A673 (cell line): ENCODE measurements at regions not wholly inside any gene's neighbourhood (a gene's known extent, or its start where the extent isn't known, plus 50 kb on each side); places are given as distances from the start of the nearest gene placed in this dataset.

Experiments
- BruUV-seq: library from RNA; stranded (reverse); fragments of 400-500 nt; replicated peaks from 2 replicates; lab custom pipeline; 2021; lab: Mats Ljungman, UMichigan
- CTCF ChIA-PET: fragments of 300-600 bp; sonication (Branson Sonifier 250); formaldehyde crosslinking; loops from one replicate; lab custom pipeline; 2022; ENCODE audit warnings: antibody characterized with exemption; lab: Charles Lee
- POLR2A ChIA-PET: fragments of 300-600 bp; sonication (Branson Sonifier 250); formaldehyde crosslinking; loops from one replicate; lab custom pipeline; 2022; ENCODE audit warnings: antibody characterized with exemption; ENCODE audit not compliant: low non-redundant PET; lab: Charles Lee
- DNase-seq: peaks from one replicate; pipeline ENCODE4 v3.0.0-alpha.2; 2015; ENCODE audit warnings: low spot score
- H3K27ac ChIP-seq: fragments of 200-600 bp; sonication (generic); 2 replicates; pipeline ENCODE4 v1.5.1; 2016; ENCODE audit warnings: mixed run types, low read depth, mild to moderate bottlenecking, mixed read lengths, antibody characterized with exemption, low read length; ENCODE audit not compliant: poor library complexity, severe bottlenecking
- H3K27me3 ChIP-seq: fragments of 200-600 bp; sonication (generic); replicated peaks from 2 replicates; pipeline ENCODE4 v1.6.1; 2017; ENCODE audit warnings: mixed run types, low read depth, mild to moderate bottlenecking, mixed read lengths, antibody characterized with exemption, low read length; ENCODE audit not compliant: insufficient read depth, poor library complexity
- H3K36me3 ChIP-seq: fragments of 200-600 bp; sonication (generic); 2 replicates; pipeline ENCODE4 v1.6.1; 2016; ENCODE audit warnings: mixed run types, mild to moderate bottlenecking, mixed read lengths, antibody characterized with exemption, low read length; ENCODE audit not compliant: insufficient read depth, poor library complexity, severe bottlenecking
- H3K4me1 ChIP-seq: fragments of 200-600 bp; sonication (generic); 2 replicates; pipeline ENCODE4 v1.6.1; 2017; ENCODE audit warnings: mixed run types, mild to moderate bottlenecking, mixed read lengths, antibody characterized with exemption, low read length; ENCODE audit not compliant: insufficient read depth, poor library complexity, severe bottlenecking
- H3K4me3 ChIP-seq: fragments of 200-600 bp; sonication (generic); 2 replicates; pipeline ENCODE4 v1.5.1; 2016; ENCODE audit warnings: low read depth, mixed run types, mild to moderate bottlenecking, mixed read lengths, low read length; ENCODE audit not compliant: poor library complexity, severe bottlenecking
- H3K9me3 ChIP-seq: fragments of 200-600 bp; sonication (generic); 2 replicates; pipeline ENCODE4 v1.6.1; 2016; ENCODE audit warnings: mixed run types, low read depth, mild to moderate bottlenecking, mixed read lengths, antibody characterized with exemption, low read length; ENCODE audit not compliant: poor library complexity, severe bottlenecking
- CTCF ChIP-seq: fragments of 300-800, 200-600 bp; sonication (generic); conservative IDR thresholded peaks from 2 replicates; pipeline ENCODE4 v1.5.1; 2017; ENCODE audit warnings: low read depth, mild to moderate bottlenecking, antibody characterized with exemption, low read length, moderate library complexity, mixed read lengths
- EZH2 ChIP-seq: fragments of 200-600 bp; sonication (generic); IDR thresholded peaks from 2 replicates; pipeline ENCODE4 v1.6.1; 2017; ENCODE audit warnings: borderline replicate concordance, low read depth, mild to moderate bottlenecking, mixed read lengths, antibody characterized with exemption, low read length; ENCODE audit not compliant: poor library complexity, severe bottlenecking
- intact Hi-C: fragments of 100-400 bp; cut with micrococcal nuclease; formaldehyde crosslinking; loops from one replicate; pipeline ENCODE4 v1.10.0; 2022; ENCODE audit not compliant: unreplicated experiment

DNA sequence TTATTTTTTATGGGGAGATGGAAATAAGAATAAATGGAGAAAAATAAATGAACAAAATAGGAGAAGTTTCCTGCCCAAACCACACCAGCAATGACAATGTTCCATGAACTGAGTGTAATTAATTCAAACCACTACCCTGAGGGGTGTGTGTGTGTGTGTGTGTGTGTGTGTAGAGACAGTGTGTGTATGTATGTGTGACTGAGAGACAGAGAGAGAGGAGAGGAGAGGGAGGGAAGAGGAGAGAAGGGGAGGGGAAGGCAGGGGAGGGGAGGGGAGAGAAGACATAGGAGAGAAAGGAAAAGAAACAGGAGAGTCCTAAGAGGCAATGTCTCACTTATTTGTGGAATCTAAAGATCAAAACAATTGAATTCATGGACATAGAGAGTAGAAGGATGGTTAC, 65.0 kb upstream of the POU2AF1 start:
- Histone ChIP-seq H3K4me1 (peaks cover 14% of the 10 kb centered on the region), H3K9me3 (no peaks in the 10 kb centered on the region), H3K27me3 (no peaks in the 10 kb centered on the region), H3K4me3 (no peak overlapping the region), H3K27ac (no peak overlapping the region), H3K36me3 (no peaks in the 10 kb centered on the region)
- intact Hi-C loops, result no loop called here
- no TSS peak for BruUV-seq
- POLR2A ChIA-PET, result no interaction called here
- TF ChIP-seq EZH2 (no peak), CTCF (no peak)
- no peak for DNase-seq
- CTCF ChIA-PET, result no interaction called here

DNA sequence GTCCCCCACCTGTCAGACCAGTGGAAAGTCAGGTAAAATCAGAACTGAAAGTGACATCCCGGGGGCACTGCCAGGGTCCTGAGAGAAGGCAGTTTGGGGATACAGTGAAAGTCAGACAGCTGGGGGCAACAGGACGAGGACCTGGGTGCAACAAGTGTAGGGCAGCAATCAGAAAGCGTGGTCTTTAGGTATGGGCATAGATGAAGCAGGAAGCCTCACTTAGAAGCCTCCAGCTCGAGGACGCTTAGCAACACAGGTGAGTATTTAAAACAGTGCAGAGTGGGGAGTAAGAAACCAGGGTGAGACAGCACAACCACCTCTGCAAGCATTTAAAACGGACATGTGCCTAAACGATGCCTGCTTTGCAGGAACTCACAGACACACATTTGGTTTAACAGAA, 64.6 kb upstream of the POU2AF1 start:
- H3K9me3 ChIP-seq, result no peaks in the 10 kb centered on the region
- ChIA-PET POLR2A (no interaction called here), CTCF (no interaction called here)
- H3K36me3 ChIP-seq, result no peaks in the 10 kb centered on the region
- no peak for DNase-seq
- no TSS peak for BruUV-seq
- intact Hi-C loops, result no loop called here
- H3K4me1 ChIP-seq, result peaks cover 14% of the 10 kb centered on the region
- no peaks in the 10 kb centered on the region for H3K27me3 ChIP-seq
- TF ChIP-seq EZH2, result no peak
- no peak for TF ChIP-seq CTCF
- no peak overlapping the region for H3K4me3 ChIP-seq
- H3K27ac ChIP-seq, result no peak overlapping the region

DNA sequence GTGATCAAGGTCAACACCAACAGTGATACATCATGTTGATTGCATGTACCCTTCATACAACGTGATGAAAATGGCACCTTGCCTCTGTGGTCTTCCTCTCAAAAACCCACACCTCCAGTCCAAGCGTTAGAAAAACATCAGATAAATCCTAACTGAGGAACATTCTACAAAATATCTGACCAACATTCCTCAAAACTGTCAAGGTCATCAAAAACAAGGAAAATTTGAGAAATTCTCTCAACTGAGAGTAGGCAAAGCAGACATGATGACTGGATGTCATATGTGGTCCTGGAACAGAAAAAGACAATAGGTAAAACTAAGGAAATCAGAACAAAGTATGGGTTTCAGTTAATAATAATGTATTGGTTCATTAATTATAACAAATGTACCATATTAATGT, 64.0 kb upstream of the POU2AF1 start:
- DNase-seq, result no peak
- ChIA-PET POLR2A (no interaction called here), CTCF (no interaction called here)
- no TSS peak for BruUV-seq
- TF ChIP-seq CTCF (no peak), EZH2 (no peak)
- Histone ChIP-seq H3K27me3 (no peaks in the 10 kb centered on the region), H3K4me3 (no peak overlapping the region), H3K36me3 (no peaks in the 10 kb centered on the region), H3K27ac (no peak overlapping the region), H3K4me1 (peaks cover 14% of the 10 kb centered on the region), H3K9me3 (no peaks in the 10 kb centered on the region)
- intact Hi-C loops, result no loop called here
